ENCODE measurements at regions not wholly inside any gene's neighbourhood (a gene's known extent, or its start where the extent isn't known, plus 50 kb on each side); places are given as distances from the start of the nearest gene placed in this dataset.

DNA sequence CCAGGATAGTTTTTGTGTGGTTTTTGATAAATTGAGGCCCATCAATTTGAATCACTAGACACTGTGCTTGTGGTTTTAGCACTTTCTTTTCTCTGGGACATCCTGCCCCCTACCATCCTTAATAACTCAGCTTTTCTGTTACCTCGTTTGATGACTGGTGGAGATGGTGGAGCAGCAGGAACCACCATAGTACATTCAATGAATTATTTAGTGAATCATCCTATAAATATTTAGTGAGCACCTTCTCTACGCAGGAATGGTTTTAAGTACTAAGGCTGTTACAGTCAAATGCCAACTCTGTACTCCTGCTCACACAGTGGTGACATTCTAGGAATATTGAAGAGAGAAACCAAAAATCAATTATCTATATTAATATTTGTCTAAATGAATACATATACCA, 585.2 kb downstream of the HAO1 start:
- Histone ChIP-seq H3K4me2 (no peak overlapping the region), H3K79me2 (ENCODE audit: insufficient read depth) (no peaks in the 10 kb centered on the region), H3K9me3 (no peaks in the 10 kb centered on the region), H4K20me1 (ENCODE audit: insufficient read depth) (no peaks in the 10 kb centered on the region), H3K27me3 (ENCODE audit: insufficient read depth) (no peaks in the 10 kb centered on the region), H3K27ac (ENCODE audit: low read depth in 2 of 2, low read length in 1 of 2) (no peak overlapping the region), H3K4me1 (ENCODE audit: control insufficient read depth in 1 of 2, insufficient read depth in 2 of 2, low read depth in 1 of 2, low read length in 1 of 2) (no peaks in the 10 kb centered on the region), H3K4me3 (ENCODE audit: low read depth in 2 of 2, low read length in 1 of 2) (no peak overlapping the region), H2AFZ (ENCODE audit: low read depth) (no peak overlapping the region), H3K9me2 (no peaks in the 10 kb centered on the region), H3K9ac (no peak overlapping the region), H3F3A (replicated peaks; ENCODE audit: insufficient read depth) (no peaks in the 10 kb centered on the region), H3K36me3 (replicated peaks in 1 of 2; ENCODE audit: control insufficient read depth in 1 of 2, insufficient read depth in 2 of 2, low read length in 1 of 2) (no peaks in the 10 kb centered on the region)
- ChIA-PET CTCF (interaction anchor here (1.4 kb wide), 1 partner anchor 69 kb away, joined by 3 read pairs; no protein-coding TSS in a partner anchor), POLR2A (no interaction called here)
- TF ChIP-seq YY1 (IDR thresholded peaks at IDR 0.05; ENCODE audit: low read depth) = no peak
- no peak for TF ChIP-seq SMC3 (IDR thresholded peaks at IDR 0.05; ENCODE audit: low read depth, low read length)
- TF ChIP-seq NRF1 (IDR thresholded peaks at IDR 0.05; ENCODE audit: low read depth, low read length) = no peak
- TF ChIP-seq, protein P1, sequence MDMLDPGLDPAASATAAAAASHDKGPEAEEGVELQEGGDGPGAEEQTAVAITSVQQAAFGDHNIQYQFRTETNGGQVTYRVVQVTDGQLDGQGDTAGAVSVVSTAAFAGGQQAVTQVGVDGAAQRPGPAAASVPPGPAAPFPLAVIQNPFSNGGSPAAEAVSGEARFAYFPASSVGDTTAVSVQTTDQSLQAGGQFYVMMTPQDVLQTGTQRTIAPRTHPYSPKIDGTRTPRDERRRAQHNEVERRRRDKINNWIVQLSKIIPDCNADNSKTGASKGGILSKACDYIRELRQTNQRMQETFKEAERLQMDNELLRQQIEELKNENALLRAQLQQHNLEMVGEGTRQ (IDR thresholded peaks at IDR 0.05; ENCODE audit: borderline replicate concordance, low read depth, low read length) = no peak
- TF ChIP-seq, protein P2, sequence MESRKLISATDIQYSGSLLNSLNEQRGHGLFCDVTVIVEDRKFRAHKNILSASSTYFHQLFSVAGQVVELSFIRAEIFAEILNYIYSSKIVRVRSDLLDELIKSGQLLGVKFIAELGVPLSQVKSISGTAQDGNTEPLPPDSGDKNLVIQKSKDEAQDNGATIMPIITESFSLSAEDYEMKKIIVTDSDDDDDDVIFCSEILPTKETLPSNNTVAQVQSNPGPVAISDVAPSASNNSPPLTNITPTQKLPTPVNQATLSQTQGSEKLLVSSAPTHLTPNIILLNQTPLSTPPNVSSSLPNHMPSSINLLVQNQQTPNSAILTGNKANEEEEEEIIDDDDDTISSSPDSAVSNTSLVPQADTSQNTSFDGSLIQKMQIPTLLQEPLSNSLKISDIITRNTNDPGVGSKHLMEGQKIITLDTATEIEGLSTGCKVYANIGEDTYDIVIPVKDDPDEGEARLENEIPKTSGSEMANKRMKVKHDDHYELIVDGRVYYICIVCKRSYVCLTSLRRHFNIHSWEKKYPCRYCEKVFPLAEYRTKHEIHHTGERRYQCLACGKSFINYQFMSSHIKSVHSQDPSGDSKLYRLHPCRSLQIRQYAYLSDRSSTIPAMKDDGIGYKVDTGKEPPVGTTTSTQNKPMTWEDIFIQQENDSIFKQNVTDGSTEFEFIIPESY (IDR thresholded peaks at IDR 0.05; ENCODE audit: borderline replicate concordance, low read depth) = no peak
- no peak for TF ChIP-seq FOSL2 (IDR thresholded peaks at IDR 0.05; ENCODE audit: borderline replicate concordance, low read depth)
- no peak for TF ChIP-seq TEAD4 (IDR thresholded peaks at IDR 0.05; ENCODE audit: borderline replicate concordance, insufficient read depth)
- TF ChIP-seq, protein P3, sequence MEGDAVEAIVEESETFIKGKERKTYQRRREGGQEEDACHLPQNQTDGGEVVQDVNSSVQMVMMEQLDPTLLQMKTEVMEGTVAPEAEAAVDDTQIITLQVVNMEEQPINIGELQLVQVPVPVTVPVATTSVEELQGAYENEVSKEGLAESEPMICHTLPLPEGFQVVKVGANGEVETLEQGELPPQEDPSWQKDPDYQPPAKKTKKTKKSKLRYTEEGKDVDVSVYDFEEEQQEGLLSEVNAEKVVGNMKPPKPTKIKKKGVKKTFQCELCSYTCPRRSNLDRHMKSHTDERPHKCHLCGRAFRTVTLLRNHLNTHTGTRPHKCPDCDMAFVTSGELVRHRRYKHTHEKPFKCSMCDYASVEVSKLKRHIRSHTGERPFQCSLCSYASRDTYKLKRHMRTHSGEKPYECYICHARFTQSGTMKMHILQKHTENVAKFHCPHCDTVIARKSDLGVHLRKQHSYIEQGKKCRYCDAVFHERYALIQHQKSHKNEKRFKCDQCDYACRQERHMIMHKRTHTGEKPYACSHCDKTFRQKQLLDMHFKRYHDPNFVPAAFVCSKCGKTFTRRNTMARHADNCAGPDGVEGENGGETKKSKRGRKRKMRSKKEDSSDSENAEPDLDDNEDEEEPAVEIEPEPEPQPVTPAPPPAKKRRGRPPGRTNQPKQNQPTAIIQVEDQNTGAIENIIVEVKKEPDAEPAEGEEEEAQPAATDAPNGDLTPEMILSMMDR (IDR thresholded peaks at IDR 0.05) = no peak
- TF ChIP-seq NFIC (IDR thresholded peaks at IDR 0.05; ENCODE audit: borderline replicate concordance) = no peak
- no peak for TF ChIP-seq EP300 (IDR thresholded peaks at IDR 0.05; ENCODE audit: borderline replicate concordance in 1 of 2, low read depth in 1 of 2, low read length in 1 of 2)
- TF ChIP-seq RCOR1 (IDR thresholded peaks at IDR 0.05; ENCODE audit: low read length) = no peak
- no peak for TF ChIP-seq TCF12 (IDR thresholded peaks at IDR 0.05)
- TF ChIP-seq FOXJ3 (CRISPR knock-in tag; IDR thresholded peaks at IDR 0.05) = no peak
- TF ChIP-seq, protein P4, sequence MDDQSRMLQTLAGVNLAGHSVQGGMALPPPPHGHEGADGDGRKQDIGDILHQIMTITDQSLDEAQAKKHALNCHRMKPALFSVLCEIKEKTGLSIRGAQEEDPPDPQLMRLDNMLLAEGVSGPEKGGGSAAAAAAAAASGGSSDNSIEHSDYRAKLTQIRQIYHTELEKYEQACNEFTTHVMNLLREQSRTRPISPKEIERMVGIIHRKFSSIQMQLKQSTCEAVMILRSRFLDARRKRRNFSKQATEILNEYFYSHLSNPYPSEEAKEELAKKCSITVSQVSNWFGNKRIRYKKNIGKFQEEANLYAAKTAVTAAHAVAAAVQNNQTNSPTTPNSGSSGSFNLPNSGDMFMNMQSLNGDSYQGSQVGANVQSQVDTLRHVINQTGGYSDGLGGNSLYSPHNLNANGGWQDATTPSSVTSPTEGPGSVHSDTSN (IDR thresholded peaks at IDR 0.05) = no peak
- TF ChIP-seq RAD21 (IDR thresholded peaks at IDR 0.05; ENCODE audit: low read length) = no peak
- no peak for TF ChIP-seq SIN3A (IDR thresholded peaks at IDR 0.05; ENCODE audit: borderline replicate concordance, low read depth, low read length)
- TF ChIP-seq JUND (IDR thresholded peaks at IDR 0.05) = no peak
- TF ChIP-seq, protein P5, sequence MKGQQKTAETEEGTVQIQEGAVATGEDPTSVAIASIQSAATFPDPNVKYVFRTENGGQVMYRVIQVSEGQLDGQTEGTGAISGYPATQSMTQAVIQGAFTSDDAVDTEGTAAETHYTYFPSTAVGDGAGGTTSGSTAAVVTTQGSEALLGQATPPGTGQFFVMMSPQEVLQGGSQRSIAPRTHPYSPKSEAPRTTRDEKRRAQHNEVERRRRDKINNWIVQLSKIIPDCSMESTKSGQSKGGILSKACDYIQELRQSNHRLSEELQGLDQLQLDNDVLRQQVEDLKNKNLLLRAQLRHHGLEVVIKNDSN (IDR thresholded peaks at IDR 0.05; ENCODE audit: borderline replicate concordance, low read depth) = no peak
- TF ChIP-seq EZH2phosphoT487 (IDR thresholded peaks at IDR 0.05; ENCODE audit: borderline replicate concordance, low read depth) = no peak
- no peak for DNase-seq
- WGBS (ENCODE audit: low lambda C conversion rate) = 14% methylated on average over 2 of the region's 2 CpGs
